GM19035 (cell line): ENCODE measurements at regions not wholly inside any gene's neighbourhood (a gene's known extent, or its start where the extent isn't known, plus 50 kb on each side); places are given as distances from the start of the nearest gene placed in this dataset.
"Not testable (repeated sequence)": the region's sequence is repeated elsewhere in the genome, so short reads cannot be mapped to it uniquely, and the experiment has no call there.

Source experiments
- ATAC-seq: cut with Tn5 transposase; IDR thresholded peaks from one replicate; pipeline ENCODE4 v1.9.1; 2021; ENCODE audit not compliant: unreplicated experiment

DNA sequence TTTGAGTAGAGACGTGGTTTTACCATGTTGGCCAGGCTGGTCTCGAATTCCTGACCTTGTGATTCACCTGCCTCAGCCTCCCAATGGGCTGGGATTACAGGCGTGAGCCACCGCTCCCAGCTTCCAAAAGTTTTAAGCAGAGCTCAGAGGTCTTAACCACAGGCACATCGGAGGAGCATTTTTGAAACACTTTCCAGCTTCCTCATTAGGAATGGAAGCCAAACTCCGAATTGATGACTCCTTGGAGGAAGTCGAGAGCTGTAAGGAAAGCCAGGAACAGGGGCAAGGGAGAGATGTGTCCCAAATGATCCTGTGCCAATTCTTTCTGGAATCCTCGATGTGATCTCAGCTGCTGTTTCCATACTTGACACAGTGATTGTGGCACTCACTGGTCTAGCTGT, 56.2 kb upstream of the CCZ1B start:
- not testable (repeated sequence) for ATAC-seq

- ATAC-seq, result not testable (repeated sequence)
Measured at GRCh38 chr7:6883756-6884155, 57.7 kb upstream of the CCZ1B start.

- no peak for ATAC-seq
Measured at GRCh38 chr7:6886198-6886597, 60.1 kb upstream of the CCZ1B start.

GRCh38 chr7:6888267-6889045, 62.4 kb upstream of the CCZ1B start:
- not testable (repeated sequence) for ATAC-seq

DNA sequence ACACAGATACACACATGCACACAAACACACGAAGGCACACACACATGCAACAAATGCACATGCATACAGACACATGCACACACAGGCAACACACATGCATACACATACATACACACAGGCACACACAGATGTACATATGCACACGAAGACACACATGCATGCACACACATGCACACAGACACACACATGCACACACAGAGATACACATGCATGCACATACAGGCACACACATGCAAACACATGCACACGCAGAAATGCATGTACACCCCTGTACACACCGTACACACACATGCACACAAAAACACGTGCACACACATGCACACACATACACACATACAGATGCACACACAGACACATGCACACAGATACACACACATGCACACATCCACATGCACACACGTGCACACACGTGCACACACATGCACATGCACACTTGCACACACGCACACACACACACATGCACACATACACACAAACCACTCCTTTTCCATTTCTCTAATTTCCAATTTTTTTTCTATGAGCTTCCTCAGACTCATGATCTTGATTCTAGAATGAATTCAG, 63.3 kb upstream of the CCZ1B start:
- ATAC-seq, result no peak

- not testable (repeated sequence) for ATAC-seq
Measured at GRCh38 chr7:6902097-6902518, 76.0 kb upstream of the CCZ1B start.

GRCh38 chr7:6903289-6903688, 77.2 kb upstream of the CCZ1B start:
- ATAC-seq, result not testable (repeated sequence)

DNA sequence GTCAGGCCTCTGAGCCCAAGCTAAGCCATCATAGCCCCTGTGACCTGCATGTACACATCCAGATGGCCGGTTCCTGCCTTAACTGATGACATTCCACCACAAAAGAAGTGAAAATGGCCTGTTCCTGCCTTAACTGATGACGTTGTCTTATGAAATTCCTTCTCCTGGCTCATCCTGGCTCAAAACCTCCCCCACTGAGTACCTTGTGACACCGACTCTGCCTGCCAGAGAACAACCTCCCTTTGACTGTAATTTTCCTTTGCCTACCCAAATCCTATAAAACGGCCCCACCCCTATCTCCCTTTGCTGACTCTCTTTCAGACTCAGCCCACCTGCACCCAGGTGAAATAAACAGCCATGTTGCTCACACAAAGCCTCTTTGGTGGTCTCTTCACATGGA, 77.7 kb upstream of the CCZ1B start:
- not testable (repeated sequence) for ATAC-seq

DNA sequence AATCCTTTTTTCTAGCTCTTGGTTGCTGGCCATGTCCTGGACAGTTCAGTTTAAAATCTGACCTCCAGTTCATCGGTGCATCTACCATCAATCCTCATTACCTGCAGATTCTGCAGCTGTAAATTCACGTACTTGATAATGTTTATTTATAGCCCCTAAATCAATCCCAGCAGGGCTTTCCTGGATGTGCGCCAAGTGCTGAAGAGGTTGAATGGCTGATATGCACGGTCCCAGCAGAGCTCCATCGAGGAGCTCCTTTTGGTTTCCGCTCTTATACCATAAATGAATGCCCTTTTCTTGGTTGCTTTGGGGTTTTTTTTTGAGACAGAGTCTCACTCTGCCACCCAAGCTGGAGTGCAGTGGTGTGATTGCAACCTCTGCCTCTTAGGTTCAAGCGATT, 91.2 kb upstream of the CCZ1B start:
- ATAC-seq, result no peak

GRCh38 chr7:6919169-6919568, 93.1 kb upstream of the CCZ1B start:
- not testable (repeated sequence) for ATAC-seq

DNA sequence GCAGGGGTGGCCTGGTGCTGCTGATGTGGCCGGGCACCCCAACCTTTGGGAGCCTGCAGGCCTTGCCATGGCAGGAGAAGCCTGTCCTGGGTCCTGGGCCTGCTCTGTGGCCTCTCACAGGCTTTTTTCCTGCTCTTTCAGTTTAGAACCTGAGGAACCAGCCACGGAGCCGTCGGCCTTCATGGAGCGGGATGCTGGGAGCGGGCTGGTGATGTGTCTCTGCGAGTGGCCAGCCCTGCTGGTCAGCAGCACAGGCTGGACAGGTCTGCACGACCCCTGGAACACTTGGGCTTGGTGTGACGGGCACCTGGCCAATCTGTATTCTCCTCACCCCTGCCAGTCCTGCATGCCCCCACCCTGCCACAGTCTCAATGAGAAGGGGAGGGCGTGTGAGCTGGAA, 98.4 kb upstream of the CCZ1B start:
- not testable (repeated sequence) for ATAC-seq

- ATAC-seq, result not testable (repeated sequence)
Measured at GRCh38 chr7:6926193-6927174, 100.4 kb upstream of the CCZ1B start.

DNA sequence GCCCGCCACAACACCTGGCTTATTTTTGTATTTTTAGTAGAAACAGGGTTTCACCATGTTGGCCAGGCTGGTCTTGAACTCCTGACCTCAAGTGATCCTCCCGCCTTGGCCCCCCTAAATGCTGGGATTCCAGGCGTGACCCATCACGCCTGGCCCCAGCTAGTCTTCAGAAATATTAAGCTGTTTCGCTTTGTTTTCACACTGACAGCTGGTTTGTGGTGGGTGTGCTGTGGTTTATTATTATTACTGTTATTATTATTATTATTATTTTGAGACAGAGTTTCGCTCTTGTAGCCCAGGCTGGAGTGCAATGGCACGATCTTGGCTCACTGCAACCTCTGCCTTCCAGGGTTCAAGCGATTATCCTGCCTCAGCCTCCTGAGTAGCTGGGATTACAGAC, 101.6 kb upstream of the CCZ1B start:
- not testable (repeated sequence) for ATAC-seq

DNA sequence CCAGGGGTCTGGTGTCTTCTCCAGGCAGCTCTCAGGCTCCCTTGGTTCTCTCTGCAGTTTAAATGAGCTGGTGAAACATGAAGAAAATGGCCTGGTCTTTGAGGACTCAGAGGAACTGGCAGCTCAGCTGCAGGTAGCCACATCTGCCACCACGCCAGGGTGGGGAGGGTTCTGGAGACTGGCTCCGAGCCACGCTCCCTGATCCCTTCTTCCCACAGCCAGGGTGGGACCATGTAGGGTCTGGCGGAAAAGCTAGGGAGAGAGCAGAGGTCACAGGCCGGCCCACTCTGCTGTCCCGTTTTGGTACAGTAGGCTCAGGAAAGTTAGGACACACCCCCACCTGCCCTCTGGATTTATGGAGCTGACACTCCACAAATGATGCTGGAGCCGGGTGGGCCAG, 103.5 kb upstream of the CCZ1B start:
- ATAC-seq, result not testable (repeated sequence)

GRCh38 chr7:6930081-6930635, 104.1 kb upstream of the CCZ1B start:
- ATAC-seq, result not testable (repeated sequence)

GRCh38 chr7:6930787-6931186, 104.7 kb upstream of the CCZ1B start:
- ATAC-seq, result not testable (repeated sequence)

GRCh38 chr7:6931456-6931855, 105.4 kb upstream of the CCZ1B start:
- not testable (repeated sequence) for ATAC-seq

DNA sequence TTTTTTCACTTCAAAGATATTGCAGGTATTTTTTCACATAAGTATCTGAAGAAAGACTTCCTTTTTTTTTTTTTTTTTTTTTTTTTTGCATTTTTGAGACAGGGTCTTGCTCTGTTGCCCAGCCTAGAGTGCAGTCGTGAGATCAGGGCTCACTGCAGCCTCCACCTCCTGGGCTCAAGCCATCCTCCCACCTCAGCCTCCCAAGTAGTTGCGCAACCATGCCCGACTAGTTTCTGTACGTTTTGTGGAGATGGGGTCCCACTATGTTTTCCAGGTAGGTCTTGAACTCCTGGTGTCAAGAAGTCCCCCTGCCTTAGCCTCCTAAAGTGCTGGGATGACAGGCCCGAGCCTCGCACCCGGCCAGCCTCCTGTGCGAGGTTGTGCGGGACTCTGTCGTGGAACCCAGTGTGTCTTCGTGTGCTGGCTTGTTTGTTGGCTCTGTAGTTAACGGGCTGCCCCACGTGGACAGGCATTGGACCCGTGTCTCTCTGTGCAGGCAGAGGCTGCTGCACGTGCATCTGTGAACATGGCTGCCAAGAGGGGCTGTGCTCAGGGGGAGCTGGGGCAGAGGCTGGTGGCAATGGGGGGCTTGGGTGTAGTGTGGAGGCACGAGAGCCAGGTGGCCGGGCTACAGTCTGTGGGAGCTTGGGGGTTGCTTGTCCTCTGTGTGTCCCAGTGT, 108.0 kb upstream of the CCZ1B start:
- not testable (repeated sequence) for ATAC-seq

DNA sequence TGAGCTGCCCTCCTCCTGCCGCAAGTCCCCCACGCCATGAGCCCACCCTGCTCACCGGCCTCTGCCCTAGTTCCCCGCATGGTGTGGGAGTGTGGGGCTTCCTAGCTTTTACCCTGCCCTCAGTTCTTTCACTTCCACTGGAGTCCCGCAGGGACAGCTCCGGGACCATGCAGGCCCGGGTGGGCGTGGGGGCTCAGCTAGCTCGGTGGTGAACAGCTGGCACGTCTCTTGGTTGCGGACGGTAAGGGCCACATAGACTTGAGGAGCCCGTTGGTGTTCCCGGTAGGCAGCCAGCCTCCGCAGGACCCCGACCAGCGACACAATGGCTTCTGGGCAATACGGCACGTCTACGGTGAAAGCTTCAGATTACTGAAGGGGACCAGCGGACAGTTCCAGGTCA, 108.9 kb upstream of the CCZ1B start:
- ATAC-seq, result no peak

GRCh38 chr7:6936626-6937025, 110.6 kb upstream of the CCZ1B start:
- not testable (repeated sequence) for ATAC-seq
